ENCODE measurements at regions not wholly inside any gene's neighbourhood (a gene's known extent, or its start where the extent isn't known, plus 50 kb on each side); places are given as distances from the start of the nearest gene placed in this dataset.

DNA sequence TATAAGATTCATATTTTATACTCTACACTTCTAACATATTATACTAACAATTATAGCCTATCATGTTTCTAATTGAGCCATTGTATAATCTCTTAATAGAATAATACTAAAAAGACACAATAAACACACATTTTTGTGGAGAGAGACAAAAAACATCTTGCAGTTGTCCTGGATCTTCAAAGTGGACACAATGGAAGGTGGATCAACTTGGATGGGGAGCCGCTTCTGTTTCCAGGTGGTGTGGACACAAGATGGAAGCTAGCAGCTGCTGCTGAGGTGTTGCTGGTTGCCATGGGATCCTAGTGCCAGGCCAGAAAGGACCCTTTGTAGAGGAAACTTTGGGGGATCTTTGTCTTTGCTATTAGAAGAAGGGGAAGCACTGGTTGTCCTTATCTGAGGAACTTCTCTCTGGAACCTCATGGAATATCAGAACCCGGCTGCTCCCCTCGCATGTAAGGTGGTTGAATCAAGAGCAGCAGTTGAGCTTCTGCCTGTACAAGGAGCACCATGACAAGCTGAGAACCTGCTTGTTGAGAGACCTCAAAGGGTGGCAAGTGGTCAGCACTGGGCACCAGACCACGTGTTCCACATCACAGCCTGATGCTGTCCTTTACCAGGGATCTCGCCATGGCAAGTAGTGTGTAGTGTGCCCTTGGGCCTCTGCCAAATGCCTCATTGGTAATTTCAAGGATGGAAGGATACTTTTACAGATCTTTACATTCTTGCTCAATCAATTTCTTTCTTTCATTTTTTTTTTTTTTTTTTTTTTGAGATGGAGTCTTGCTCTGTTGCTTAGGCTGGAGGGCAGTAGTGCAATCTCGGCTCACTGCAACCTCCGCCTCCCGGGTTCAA is 232.2 kb downstream of the MYCN start:
- H3K27me3 ChIP-seq (replicated peaks; ENCODE audit: control insufficient read depth, insufficient read depth, low read length), result no peaks in the 10 kb centered on the region
- TF ChIP-seq, protein P1, sequence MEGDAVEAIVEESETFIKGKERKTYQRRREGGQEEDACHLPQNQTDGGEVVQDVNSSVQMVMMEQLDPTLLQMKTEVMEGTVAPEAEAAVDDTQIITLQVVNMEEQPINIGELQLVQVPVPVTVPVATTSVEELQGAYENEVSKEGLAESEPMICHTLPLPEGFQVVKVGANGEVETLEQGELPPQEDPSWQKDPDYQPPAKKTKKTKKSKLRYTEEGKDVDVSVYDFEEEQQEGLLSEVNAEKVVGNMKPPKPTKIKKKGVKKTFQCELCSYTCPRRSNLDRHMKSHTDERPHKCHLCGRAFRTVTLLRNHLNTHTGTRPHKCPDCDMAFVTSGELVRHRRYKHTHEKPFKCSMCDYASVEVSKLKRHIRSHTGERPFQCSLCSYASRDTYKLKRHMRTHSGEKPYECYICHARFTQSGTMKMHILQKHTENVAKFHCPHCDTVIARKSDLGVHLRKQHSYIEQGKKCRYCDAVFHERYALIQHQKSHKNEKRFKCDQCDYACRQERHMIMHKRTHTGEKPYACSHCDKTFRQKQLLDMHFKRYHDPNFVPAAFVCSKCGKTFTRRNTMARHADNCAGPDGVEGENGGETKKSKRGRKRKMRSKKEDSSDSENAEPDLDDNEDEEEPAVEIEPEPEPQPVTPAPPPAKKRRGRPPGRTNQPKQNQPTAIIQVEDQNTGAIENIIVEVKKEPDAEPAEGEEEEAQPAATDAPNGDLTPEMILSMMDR (IDR thresholded peaks at IDR 0.05; ENCODE audit: insufficient read depth, low read length, poor library complexity, severe bottlenecking), result no peak

GRCh38 chr2:16171425-16171920 is 231.1 kb downstream of the MYCN start:
- DNase-seq (ENCODE audit: extremely low read depth, insufficient read length), result no peak
- TF ChIP-seq, protein P1 (IDR thresholded peaks at IDR 0.05; ENCODE audit: insufficient read depth, low read length, poor library complexity, severe bottlenecking), result no peak
- no peaks in the 10 kb centered on the region for H3K27me3 ChIP-seq (replicated peaks; ENCODE audit: control insufficient read depth, insufficient read depth, low read length)
- no peak overlapping the region for H3K4me3 ChIP-seq (replicated peaks; ENCODE audit: low read depth, low read length)
- H3K36me3 ChIP-seq (ENCODE audit: control insufficient read depth, insufficient read depth, low read length), result no peaks in the 10 kb centered on the region

More for the DNA sequence above, 232.2 kb downstream of the MYCN start:
- no peak for DNase-seq (ENCODE audit: extremely low read depth, insufficient read length)
- H3K4me3 ChIP-seq (replicated peaks; ENCODE audit: low read depth, low read length), result no peak overlapping the region
- H3K36me3 ChIP-seq (ENCODE audit: control insufficient read depth, insufficient read depth, low read length), result no peaks in the 10 kb centered on the region

GRCh38 chr2:16170675-16171424 is 230.5 kb downstream of the MYCN start:
- no peaks in the 10 kb centered on the region; the same call in 1 of the 2 replicates for H3K27me3 ChIP-seq (replicated peaks; ENCODE audit: control insufficient read depth, insufficient read depth, low read length)
- TF ChIP-seq, protein P1 (IDR thresholded peaks at IDR 0.05; ENCODE audit: insufficient read depth, low read length, poor library complexity, severe bottlenecking), result no peak
- no peaks in the 10 kb centered on the region for H3K36me3 ChIP-seq (ENCODE audit: control insufficient read depth, insufficient read depth, low read length)
- DNase-seq (ENCODE audit: extremely low read depth, insufficient read length), result no peak
- no peak overlapping the region for H3K4me3 ChIP-seq (replicated peaks; ENCODE audit: low read depth, low read length)

DNA sequence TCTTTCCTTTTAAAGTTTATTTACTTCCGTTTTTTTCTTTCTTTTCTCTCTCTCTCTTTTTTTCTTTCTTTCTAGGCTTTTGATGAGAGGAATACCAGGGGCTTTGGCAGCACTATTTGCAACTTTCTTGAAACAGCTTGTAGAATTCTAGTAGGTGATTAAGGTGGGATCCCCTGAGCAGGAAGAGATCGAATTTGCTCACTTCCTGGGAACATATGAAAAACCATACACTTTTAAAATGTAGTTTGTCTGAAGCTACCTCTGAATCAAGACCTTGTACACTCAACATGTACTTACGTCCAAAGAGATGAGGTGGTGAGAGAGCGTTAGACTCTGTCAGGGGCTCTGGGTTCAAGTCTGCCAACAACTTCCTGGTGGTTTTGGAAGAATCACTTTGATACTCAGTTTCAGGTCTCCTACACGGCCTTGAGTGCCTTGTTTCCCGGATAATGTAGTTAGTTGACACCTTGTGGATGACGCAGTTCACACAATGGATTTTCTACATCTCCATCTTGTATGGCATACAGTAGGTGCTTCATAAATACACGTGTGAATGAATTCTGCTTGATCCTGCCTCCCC is 229.1 kb downstream of the MYCN start:
- no peaks in the 10 kb centered on the region for H3K36me3 ChIP-seq (ENCODE audit: control insufficient read depth, insufficient read depth, low read length)
- no peak for DNase-seq (ENCODE audit: extremely low read depth, insufficient read length)
- no peaks in the 10 kb centered on the region; the same call in 1 of the 2 replicates for H3K27me3 ChIP-seq (replicated peaks; ENCODE audit: control insufficient read depth, insufficient read depth, low read length)
- H3K4me3 ChIP-seq (replicated peaks; ENCODE audit: low read depth, low read length), result no peak overlapping the region
- TF ChIP-seq, protein P1 (IDR thresholded peaks at IDR 0.05; ENCODE audit: insufficient read depth, low read length, poor library complexity, severe bottlenecking), result no peak

- TF ChIP-seq, protein P1 (IDR thresholded peaks at IDR 0.05; ENCODE audit: insufficient read depth, low read length, poor library complexity, severe bottlenecking), result no peak
- Histone ChIP-seq H3K36me3 (ENCODE audit: control insufficient read depth, insufficient read depth, low read length) (no peaks in the 10 kb centered on the region), H3K4me3 (replicated peaks; ENCODE audit: low read depth, low read length) (no peak overlapping the region), H3K27me3 (replicated peaks; ENCODE audit: control insufficient read depth, insufficient read depth, low read length) (no peaks in the 10 kb centered on the region; the same call in 1 of the 2 replicates)
- DNase-seq (ENCODE audit: extremely low read depth, insufficient read length), result no peak
These were observed 228.3 kb downstream of the MYCN start for GRCh38 chr2:16168506-16169264.
